DND-41 (cell line): ENCODE measurements at regions not wholly inside any gene's neighbourhood (a gene's known extent, or its start where the extent isn't known, plus 50 kb on each side); places are given as distances from the start of the nearest gene placed in this dataset.

Source experiments
- EZH2 ChIP-seq: IDR thresholded peaks from 3 replicates; pipeline ENCODE4 v1.6.1; 2012; ENCODE audit warnings: borderline replicate concordance, low read depth, mild to moderate bottlenecking, moderate library complexity, low read length, inconsistent platforms; ENCODE audit not compliant: severe bottlenecking
- TF ChIP-seq, protein P1 (sequence below): IDR thresholded peaks from 2 replicates; pipeline ENCODE4 v1.5.1; 2012; ENCODE audit warnings: borderline replicate concordance, low read length, moderate library complexity, mild to moderate bottlenecking; ENCODE audit not compliant: poor library complexity, severe bottlenecking; ENCODE audit errors: extremely low read depth

DNA sequence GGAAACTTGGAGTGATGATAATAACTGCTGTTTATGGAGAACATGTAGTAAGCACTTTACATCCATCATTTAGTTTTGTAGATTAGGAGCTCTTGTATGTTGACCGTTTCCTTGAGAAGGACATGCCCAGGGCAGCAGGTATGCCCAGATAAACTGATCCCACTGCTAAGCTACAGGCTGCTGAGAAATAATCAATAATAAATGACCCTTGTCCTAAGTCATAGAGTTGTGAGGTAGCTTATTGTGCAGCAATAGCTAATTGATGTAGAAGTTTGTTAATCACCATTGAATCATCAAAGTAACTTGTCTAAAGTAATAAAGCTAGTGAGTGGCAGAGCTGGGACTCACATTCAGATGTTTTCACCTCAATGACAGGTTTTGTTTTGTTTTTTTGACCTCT lies 287.2 kb upstream of the CYRIA start:
- TF ChIP-seq, protein P1, sequence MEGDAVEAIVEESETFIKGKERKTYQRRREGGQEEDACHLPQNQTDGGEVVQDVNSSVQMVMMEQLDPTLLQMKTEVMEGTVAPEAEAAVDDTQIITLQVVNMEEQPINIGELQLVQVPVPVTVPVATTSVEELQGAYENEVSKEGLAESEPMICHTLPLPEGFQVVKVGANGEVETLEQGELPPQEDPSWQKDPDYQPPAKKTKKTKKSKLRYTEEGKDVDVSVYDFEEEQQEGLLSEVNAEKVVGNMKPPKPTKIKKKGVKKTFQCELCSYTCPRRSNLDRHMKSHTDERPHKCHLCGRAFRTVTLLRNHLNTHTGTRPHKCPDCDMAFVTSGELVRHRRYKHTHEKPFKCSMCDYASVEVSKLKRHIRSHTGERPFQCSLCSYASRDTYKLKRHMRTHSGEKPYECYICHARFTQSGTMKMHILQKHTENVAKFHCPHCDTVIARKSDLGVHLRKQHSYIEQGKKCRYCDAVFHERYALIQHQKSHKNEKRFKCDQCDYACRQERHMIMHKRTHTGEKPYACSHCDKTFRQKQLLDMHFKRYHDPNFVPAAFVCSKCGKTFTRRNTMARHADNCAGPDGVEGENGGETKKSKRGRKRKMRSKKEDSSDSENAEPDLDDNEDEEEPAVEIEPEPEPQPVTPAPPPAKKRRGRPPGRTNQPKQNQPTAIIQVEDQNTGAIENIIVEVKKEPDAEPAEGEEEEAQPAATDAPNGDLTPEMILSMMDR, result no peak
- TF ChIP-seq EZH2, result no peak
